Adrenal gland (tissue), 9 donors: ENCODE measurements at regions not wholly inside any gene's neighbourhood (a gene's known extent, or its start where the extent isn't known, plus 50 kb on each side); places are given as distances from the start of the nearest gene placed in this dataset.
A peak's percentile ranks its signal among the peaks of the same experiment; 100 is the strongest.

Experiments used
- DNase-seq, 7 donors: peaks; one replicate each; pipeline ENCODE4 v3.0.0-alpha.2; 2019 to 2020
- H3K27ac ChIP-seq, 5 donors: fragments of 200-600 bp; sonication (generic) in 4 of 5; 1 replicate in 3 of 5; 2 replicates in 2 of 5; pipeline versions ENCODE4 v1.5.1 to v1.8.0; 2016 to 2020; ENCODE audit warnings: mild to moderate bottlenecking in 1 of 5
- H3K27me3 ChIP-seq: fragments of 200-600 bp; 2 replicates; pipeline ENCODE4 v1.8.0; 2021
- H3K36me3 ChIP-seq, 2 donors: fragments of 200-600 bp; replicated peaks in 1 of 2; 1 replicate in 1 of 2; 2 replicates in 1 of 2; pipeline versions ENCODE4 v1.5.1 to v1.8.0; 2018 to 2022
- H3K4me1 ChIP-seq, 2 donors: fragments of 200-600 bp; replicated peaks in 1 of 2; 1 replicate in 1 of 2; 2 replicates in 1 of 2; pipeline versions ENCODE4 v1.5.1 to v1.8.0; 2018 to 2021
- H3K4me3 ChIP-seq, 4 donors: fragments of 200-600 bp; sonication (generic) in 3 of 4; one replicate each; pipeline ENCODE4 v1.5.1; 2016 to 2018
- H3K9me3 ChIP-seq, 3 donors: fragments of 200-600 bp; sonication (generic) in 1 of 3; replicated peaks in 1 of 3; 1 replicate in 2 of 3; 2 replicates in 1 of 3; pipeline versions ENCODE4 v1.5.1 to v1.8.0; 2016 to 2021
- CTCF ChIP-seq, 6 experiments: fragments of 450-650 bp in 4 of 6; fragments of 200-600 bp in 2 of 6; sonication (generic) in 1 of 6; IDR thresholded peaks; 1 replicate in 5 of 6; 2 replicates in 1 of 6; pipeline versions ENCODE4 v1.5.1 to v1.8.0; 2016 to 2021; ENCODE audit warnings: antibody characterized with exemption in 6 of 6, mild to moderate bottlenecking in 2 of 6, moderate library complexity in 1 of 6
- POLR2A ChIP-seq, 2 donors: fragments of 450-650 bp; IDR thresholded peaks; one replicate each; pipeline ENCODE4 v1.6.1; 2017; ENCODE audit warnings: antibody characterized with exemption in 2 of 2, mild to moderate bottlenecking in 2 of 2, moderate library complexity in 1 of 2
- WGBS, 4 donors: extraction: QIAGEN DNeasy Blood & Tissue Kit in 2 of 4; methylation state at CpG; one replicate each; pipeline versions ENCODE4 v1.1.5 to v1.1.7; 2013 to 2017; 5-methylcytosine and 5-hydroxymethylcytosine counted together
- intact Hi-C, 2 donors: fragments of 100-400 bp; cut with DNase I; formaldehyde crosslinking; loops; one replicate each; pipeline versions ENCODE4 v1.14.1 to v1.15.0; 2022 to 2023
- donor health status: healthy with polysubstance abuse.
- donor health status: Bipolar disorder and iron deficiency.
- donor health status: DM: yes; HTN: yes; CAD: no.
- donor health status: DM: no; HTN: no; CAD: no.
- donor health status: DM: no; HTN: no; CAD: no.

GRCh38 chr12:124629789-124630480, 62.5 kb upstream of the NCOR2 start:
- no peak for DNase-seq
- H3K4me1 ChIP-seq = peaks cover 6 to 22% of the 10 kb centered on the region in 2 donors
- TF ChIP-seq POLR2A (IDR thresholded peaks at IDR 0.05) (no peak), CTCF (IDR thresholded peaks at IDR 0.05) (no peak)
- peak overlapping the region in 1 of 5 donors; percentile 2 for H3K27ac ChIP-seq
- H3K36me3 ChIP-seq = no peaks in the 10 kb centered on the region
- intact Hi-C loops = no loop called here
- no peak overlapping the region for H3K4me3 ChIP-seq
- no peaks in the 10 kb centered on the region for H3K9me3 ChIP-seq
- H3K27me3 ChIP-seq = no peaks in the 10 kb centered on the region
- 84 to 93% (median 89%) methylated on average over 12 of the region's 12 CpGs for WGBS, 4 donors

- intact Hi-C loops = no loop called here
- Histone ChIP-seq H3K27me3 (no peaks in the 10 kb centered on the region), H3K36me3 (no peaks in the 10 kb centered on the region), H3K9me3 (no peaks in the 10 kb centered on the region), H3K4me1 (peaks cover 6 to 22% of the 10 kb centered on the region in 2 donors), H3K27ac (no peak overlapping the region), H3K4me3 (no peak overlapping the region)
- no peak for DNase-seq
- 92 to 98% (median 96%) methylated on average over 5 of the region's 5 CpGs for WGBS, 4 donors
- TF ChIP-seq POLR2A (IDR thresholded peaks at IDR 0.05) = no peak
- no peak for TF ChIP-seq CTCF (IDR thresholded peaks at IDR 0.05)
Measured at GRCh38 chr12:124629117-124629516, 61.7 kb upstream of the NCOR2 start.

- no peaks in the 10 kb centered on the region for H3K36me3 ChIP-seq
- no peak overlapping the region for H3K4me3 ChIP-seq
- intact Hi-C loops = no loop called here
- no peaks in the 10 kb centered on the region for H3K9me3 ChIP-seq
- no peak for DNase-seq
- TF ChIP-seq CTCF (IDR thresholded peaks at IDR 0.05) (no peak), POLR2A (IDR thresholded peaks at IDR 0.05) (no peak)
- H3K4me1 ChIP-seq = peaks cover 7 to 25% of the 10 kb centered on the region in 2 donors
- H3K27ac ChIP-seq = no peak overlapping the region
- no peaks in the 10 kb centered on the region for H3K27me3 ChIP-seq
- 85 to 94% (median 89%) methylated on average over 3 of the region's 3 CpGs for WGBS, 4 donors
Measured at GRCh38 chr12:124627956-124628355, 60.5 kb upstream of the NCOR2 start.

- H3K36me3 ChIP-seq = no peaks in the 10 kb centered on the region
- H3K27ac ChIP-seq = peak overlapping the region; percentile 9 to 88 (median 66)
- H3K4me1 ChIP-seq = peaks cover 12 to 33% of the 10 kb centered on the region in 2 donors
- no peaks in the 10 kb centered on the region for H3K9me3 ChIP-seq
- 62 to 74% (median 65%) methylated on average over 5 of the region's 5 CpGs for WGBS, 4 donors
- H3K27me3 ChIP-seq = no peaks in the 10 kb centered on the region
- H3K4me3 ChIP-seq = no peak overlapping the region
- intact Hi-C loops = no loop called here
- no peak for TF ChIP-seq POLR2A (IDR thresholded peaks at IDR 0.05)
- no peak for TF ChIP-seq CTCF (IDR thresholded peaks at IDR 0.05)
- peak in 6 of 7 donors; percentile 50 to 86 (median 66) for DNase-seq
Measured at GRCh38 chr12:124626971-124627411, 59.6 kb upstream of the NCOR2 start.
